22Rv1 (cell line): ENCODE measurements at regions not wholly inside any gene's neighbourhood (a gene's known extent, or its start where the extent isn't known, plus 50 kb on each side); places are given as distances from the start of the nearest gene placed in this dataset.

Source experiments
- H3K27ac ChIP-seq: fragments of 450-650 bp; 2 replicates; pipeline ENCODE4 v1.5.1; 2017
- ZFX ChIP-seq: fragments of 450-650 bp; IDR thresholded peaks from 2 replicates; pipeline ENCODE4 v1.6.1; 2017; ENCODE audit warnings: antibody characterized with exemption, borderline replicate concordance
- TF ChIP-seq, protein P1 (sequence below): fragments of 450-650 bp; IDR thresholded peaks from 2 replicates; pipeline ENCODE4 v1.5.1; 2017; ENCODE audit warnings: mild to moderate bottlenecking

DNA sequence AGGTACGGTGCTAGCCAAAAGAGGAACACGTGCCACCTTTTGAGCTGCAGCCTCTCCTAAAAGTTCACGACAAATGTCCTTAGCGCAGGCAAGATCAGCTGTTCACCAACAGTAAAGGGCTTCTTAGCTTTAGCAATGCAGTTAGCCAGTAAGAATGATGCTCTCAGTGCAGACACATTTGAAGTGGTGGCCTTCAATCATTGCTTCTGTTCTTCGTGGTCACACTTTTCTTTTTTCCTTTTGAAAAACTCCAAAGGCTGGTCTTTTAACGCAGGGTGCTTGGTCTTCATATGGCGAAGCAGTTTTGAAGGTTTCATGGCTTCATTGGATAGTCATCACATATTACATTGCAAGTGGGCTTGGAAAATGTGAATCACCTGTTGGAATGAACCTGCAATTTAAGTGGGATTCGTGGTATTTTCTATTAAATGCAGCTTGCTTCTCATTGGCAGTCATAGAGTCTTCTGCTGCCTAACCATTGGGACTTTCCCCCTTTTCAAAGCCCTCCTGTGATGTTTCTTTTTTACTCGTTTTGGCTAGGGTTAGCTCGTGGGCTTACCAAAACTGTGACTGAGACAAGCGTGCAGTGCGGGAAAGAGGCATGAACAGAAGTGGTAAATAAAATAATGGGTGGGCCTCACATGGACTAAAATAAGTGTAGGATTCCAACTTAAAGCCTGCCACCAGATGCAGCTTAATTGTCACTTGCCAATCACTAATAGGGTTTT lies 100.9 kb downstream of the MRPL36 start:
- no peak overlapping the region for H3K27ac ChIP-seq
- TF ChIP-seq, protein P1, sequence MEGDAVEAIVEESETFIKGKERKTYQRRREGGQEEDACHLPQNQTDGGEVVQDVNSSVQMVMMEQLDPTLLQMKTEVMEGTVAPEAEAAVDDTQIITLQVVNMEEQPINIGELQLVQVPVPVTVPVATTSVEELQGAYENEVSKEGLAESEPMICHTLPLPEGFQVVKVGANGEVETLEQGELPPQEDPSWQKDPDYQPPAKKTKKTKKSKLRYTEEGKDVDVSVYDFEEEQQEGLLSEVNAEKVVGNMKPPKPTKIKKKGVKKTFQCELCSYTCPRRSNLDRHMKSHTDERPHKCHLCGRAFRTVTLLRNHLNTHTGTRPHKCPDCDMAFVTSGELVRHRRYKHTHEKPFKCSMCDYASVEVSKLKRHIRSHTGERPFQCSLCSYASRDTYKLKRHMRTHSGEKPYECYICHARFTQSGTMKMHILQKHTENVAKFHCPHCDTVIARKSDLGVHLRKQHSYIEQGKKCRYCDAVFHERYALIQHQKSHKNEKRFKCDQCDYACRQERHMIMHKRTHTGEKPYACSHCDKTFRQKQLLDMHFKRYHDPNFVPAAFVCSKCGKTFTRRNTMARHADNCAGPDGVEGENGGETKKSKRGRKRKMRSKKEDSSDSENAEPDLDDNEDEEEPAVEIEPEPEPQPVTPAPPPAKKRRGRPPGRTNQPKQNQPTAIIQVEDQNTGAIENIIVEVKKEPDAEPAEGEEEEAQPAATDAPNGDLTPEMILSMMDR = no peak
- TF ChIP-seq ZFX = no peak

DNA sequence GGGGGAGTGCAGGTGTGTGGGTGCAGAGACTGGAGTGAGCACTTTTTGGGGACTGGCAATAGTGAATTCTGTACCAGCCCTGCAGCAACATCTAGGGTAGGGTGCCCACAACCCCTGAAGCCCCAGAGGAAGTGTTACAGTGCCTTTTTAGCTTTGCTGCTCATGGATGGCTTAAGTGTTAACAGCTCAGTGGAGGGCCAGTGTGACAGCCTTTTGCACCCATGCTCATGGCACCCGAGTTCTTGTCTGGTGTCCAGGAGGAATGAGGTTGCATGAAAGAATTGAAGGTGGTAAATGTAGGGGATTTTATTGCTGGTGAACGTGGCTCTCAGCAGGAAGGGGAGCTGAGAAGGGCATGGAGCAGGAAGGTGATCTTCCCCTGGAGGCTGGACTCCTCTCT lies 107.3 kb downstream of the MRPL36 start:
- no peak overlapping the region for H3K27ac ChIP-seq
- no peak for TF ChIP-seq ZFX
- TF ChIP-seq, protein P1 = no peak

DNA sequence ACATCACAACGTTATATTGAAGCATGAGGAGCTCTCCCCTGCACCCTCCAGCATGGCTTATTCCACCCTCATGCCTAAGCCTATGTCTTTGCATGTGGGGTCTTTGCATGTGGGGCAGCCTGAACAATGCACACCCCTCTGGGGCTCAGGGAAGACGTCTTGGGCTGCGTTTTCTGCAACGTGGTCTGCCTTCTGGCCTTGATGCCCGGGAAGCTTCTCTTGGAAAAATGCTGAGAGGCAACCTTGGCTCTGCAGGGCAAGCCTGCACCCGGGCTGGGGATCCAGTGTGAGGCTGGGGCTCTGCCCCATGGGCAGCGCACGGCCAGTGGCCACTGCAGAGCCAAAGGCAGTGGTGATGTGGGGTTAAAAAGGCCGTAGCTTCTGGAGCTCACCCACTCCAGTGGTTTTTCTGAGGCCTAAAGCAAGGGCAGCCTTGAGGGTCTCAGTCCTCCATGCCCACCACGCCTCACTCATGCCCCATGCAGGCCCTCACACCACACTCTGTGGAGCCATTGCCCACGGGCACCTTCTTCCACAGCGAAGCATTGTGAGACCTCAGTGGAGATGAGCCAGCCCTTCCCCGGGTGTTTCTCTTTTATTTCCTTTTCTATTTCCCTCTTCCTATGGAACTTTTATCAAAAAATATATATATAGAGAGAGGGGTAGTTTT lies 112.2 kb downstream of the MRPL36 start:
- TF ChIP-seq ZFX = no peak
- TF ChIP-seq, protein P1 = no peak
- no peak overlapping the region for H3K27ac ChIP-seq

DNA sequence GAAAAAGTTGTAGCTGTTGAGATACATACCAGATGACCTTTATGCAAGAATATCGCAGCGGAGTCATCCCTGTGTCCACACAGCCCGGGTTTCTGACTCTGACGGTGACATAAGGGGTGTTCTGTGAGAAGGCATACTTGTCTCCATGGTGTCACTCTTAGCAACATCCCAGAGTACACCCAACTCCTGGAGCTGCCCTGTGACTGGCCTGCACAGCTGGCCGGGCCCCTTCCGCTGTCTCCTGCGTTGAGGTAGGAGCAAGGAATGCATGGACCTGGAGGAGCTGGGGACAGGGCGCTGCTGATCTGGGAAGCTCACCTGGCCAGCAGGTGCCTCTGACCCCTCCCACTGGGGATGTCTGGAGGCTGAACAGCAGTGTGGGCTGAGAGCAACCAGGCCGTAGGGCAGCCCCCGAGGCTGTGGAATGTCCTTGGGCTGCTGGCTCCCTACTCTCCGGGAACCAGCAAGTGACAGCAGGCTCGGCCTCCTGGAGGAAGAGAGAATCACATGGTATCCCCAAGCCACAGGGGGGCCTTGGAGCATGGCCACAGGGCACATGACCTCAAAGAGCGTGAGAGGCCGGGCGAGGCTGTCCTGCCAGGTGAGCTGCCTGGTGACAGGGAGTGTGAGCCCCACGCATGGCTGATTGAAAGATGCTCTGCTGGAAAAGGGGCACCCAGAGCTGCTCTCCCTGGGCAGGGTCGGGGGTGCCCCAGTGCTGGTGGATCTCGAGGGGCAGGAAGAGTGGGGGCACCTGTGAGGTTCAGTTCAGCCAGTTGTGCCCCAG lies 113.4 kb downstream of the MRPL36 start:
- no peak overlapping the region for H3K27ac ChIP-seq
- no peak for TF ChIP-seq ZFX
- TF ChIP-seq, protein P1 = no peak

DNA sequence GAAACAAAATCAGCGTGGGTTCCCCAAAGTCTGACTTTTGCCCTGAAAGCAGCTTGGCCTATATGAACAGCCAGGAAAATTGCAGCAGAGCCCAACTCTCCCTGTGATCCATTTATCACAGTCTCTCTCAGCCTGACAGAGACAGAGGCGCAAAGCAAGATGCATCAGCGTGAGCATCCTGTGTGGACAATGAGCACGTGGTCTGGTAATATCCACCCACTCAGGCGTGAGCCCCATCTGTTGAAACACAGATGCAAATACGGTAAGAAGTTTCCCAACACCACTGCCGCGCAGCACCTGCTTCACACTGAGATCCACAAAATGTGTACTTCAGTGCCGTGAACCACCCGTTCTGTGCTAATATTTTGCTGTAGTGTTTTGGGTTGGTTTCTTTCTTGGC lies 114.6 kb downstream of the MRPL36 start:
- TF ChIP-seq, protein P1 = no peak
- TF ChIP-seq ZFX = no peak
- H3K27ac ChIP-seq = no peak overlapping the region

DNA sequence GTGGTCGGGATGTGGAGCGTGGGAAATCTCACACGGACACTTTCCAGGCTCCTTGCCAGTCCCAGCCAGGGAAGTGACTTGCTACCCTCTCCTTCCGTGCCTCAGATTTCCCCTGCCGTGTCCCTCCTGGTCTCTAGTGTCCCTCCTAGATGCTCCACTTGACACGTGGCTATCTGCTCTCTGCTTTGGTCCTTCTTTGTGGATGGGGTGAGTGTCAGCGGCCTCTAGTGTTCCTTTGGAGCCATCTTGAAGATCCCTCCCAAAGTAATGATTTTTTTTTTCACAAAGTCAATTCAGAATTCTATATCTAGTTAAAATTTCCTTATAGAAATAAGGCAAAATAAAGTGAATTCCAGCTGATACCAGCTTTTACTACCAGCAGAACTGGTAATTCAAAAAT lies 117.7 kb downstream of the MRPL36 start:
- H3K27ac ChIP-seq = no peak overlapping the region
- no peak for TF ChIP-seq ZFX
- TF ChIP-seq, protein P1 = 0 out of 2 replicates have a peak, but pooled peaks have one; percentile 16
